Ovary (tissue), 3 donors: ENCODE measurements at regions not wholly inside any gene's neighbourhood (a gene's known extent, or its start where the extent isn't known, plus 50 kb on each side); places are given as distances from the start of the nearest gene placed in this dataset.

ENCODE experiments used
- EP300 ChIP-seq: sonication (generic); formaldehyde crosslinking; IDR thresholded peaks from one replicate; pipeline ENCODE4 v1.6.1; 2017; ENCODE audit warnings: antibody characterized with exemption
- TF ChIP-seq, protein P1 (sequence below), 3 donors: fragments of 450-650 bp in 2 of 3; fragments of 200-600 bp in 1 of 3; IDR thresholded peaks; one replicate each; pipeline versions ENCODE4 v1.5.1 to v1.8.0; 2016 to 2022; ENCODE audit warnings: antibody characterized with exemption in 3 of 3, mild to moderate bottlenecking in 1 of 3
- donor health status: DM: no; HTN: no; CAD: no.

DNA sequence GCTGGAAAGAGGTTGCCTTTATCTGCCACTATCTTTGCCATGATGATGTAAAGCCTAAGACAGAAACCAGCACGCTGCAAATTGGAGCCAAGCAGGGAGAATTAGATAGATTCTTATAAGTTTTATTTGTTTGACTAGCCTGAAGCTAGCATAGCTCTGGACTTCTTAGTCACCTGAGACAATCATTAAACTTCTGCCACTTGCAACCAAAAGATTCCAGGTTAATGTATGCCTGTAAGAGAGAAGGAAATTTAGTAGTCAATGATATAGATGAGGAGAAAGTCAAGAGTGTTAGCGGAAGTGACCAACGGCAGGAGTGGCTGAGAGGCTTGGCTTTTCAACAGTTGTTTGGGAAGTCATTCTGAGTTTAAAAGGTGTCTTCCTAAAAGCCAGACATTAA is 1106.6 kb downstream of the VRK1 start:
- TF ChIP-seq, protein P1, sequence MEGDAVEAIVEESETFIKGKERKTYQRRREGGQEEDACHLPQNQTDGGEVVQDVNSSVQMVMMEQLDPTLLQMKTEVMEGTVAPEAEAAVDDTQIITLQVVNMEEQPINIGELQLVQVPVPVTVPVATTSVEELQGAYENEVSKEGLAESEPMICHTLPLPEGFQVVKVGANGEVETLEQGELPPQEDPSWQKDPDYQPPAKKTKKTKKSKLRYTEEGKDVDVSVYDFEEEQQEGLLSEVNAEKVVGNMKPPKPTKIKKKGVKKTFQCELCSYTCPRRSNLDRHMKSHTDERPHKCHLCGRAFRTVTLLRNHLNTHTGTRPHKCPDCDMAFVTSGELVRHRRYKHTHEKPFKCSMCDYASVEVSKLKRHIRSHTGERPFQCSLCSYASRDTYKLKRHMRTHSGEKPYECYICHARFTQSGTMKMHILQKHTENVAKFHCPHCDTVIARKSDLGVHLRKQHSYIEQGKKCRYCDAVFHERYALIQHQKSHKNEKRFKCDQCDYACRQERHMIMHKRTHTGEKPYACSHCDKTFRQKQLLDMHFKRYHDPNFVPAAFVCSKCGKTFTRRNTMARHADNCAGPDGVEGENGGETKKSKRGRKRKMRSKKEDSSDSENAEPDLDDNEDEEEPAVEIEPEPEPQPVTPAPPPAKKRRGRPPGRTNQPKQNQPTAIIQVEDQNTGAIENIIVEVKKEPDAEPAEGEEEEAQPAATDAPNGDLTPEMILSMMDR (IDR thresholded peaks at IDR 0.05), result no peak
- TF ChIP-seq EP300, result no peak
